Thymus (tissue), 11 donors: ENCODE measurements at regions not wholly inside any gene's neighbourhood (a gene's known extent, or its start where the extent isn't known, plus 50 kb on each side); places are given as distances from the start of the nearest gene placed in this dataset.
"Not testable (repeated sequence)": the region's sequence is repeated elsewhere in the genome, so short reads cannot be mapped to it uniquely, and the experiment has no call there.

Experiments used
- DNase-seq, 9 donors: peaks; one replicate each; pipeline ENCODE4 v3.0.0-alpha.2; 2013; ENCODE audit warnings: low spot score in 9 of 9, low read depth in 6 of 9, missing footprints in 1 of 9
- H3K27ac ChIP-seq, 2 donors: one replicate each; pipeline ENCODE4 v1.5.1; 2013; ENCODE audit warnings: control low read depth in 1 of 2, low read depth in 1 of 2, low read length in 1 of 2, mild to moderate bottlenecking in 1 of 2, moderate library complexity in 1 of 2
- H3K27me3 ChIP-seq, 2 donors: one replicate each; pipeline ENCODE4 v1.5.1; 2013; ENCODE audit warnings: low read length in 1 of 2; ENCODE audit not compliant: control insufficient read depth in 2 of 2, insufficient read depth in 1 of 2
- H3K36me3 ChIP-seq, 2 donors: one replicate each; pipeline ENCODE4 v1.5.1; 2013; ENCODE audit warnings: low read length in 1 of 2, mild to moderate bottlenecking in 1 of 2, moderate library complexity in 1 of 2; ENCODE audit not compliant: control insufficient read depth in 2 of 2, insufficient read depth in 2 of 2
- H3K4me1 ChIP-seq, 2 donors: one replicate each; pipeline ENCODE4 v1.5.1; 2013; ENCODE audit warnings: low read length in 2 of 2; ENCODE audit not compliant: control insufficient read depth in 2 of 2, insufficient read depth in 2 of 2
- H3K4me3 ChIP-seq, 2 donors: one replicate each; pipeline ENCODE4 v1.5.1; 2013; ENCODE audit warnings: low read length in 2 of 2, control low read depth in 1 of 2, mild to moderate bottlenecking in 1 of 2
- H3K9me3 ChIP-seq, 2 donors: one replicate each; pipeline ENCODE4 v1.5.1; 2013; ENCODE audit warnings: low read length in 1 of 2, mild to moderate bottlenecking in 1 of 2; ENCODE audit not compliant: control insufficient read depth in 2 of 2, insufficient read depth in 1 of 2
- WGBS: extraction: QIAGEN DNeasy Blood & Tissue Kit; methylation state at CpG from one replicate; pipeline ENCODE4 v1.1.7; 2013; 5-methylcytosine and 5-hydroxymethylcytosine counted together
- donor health status: healthy.

DNA sequence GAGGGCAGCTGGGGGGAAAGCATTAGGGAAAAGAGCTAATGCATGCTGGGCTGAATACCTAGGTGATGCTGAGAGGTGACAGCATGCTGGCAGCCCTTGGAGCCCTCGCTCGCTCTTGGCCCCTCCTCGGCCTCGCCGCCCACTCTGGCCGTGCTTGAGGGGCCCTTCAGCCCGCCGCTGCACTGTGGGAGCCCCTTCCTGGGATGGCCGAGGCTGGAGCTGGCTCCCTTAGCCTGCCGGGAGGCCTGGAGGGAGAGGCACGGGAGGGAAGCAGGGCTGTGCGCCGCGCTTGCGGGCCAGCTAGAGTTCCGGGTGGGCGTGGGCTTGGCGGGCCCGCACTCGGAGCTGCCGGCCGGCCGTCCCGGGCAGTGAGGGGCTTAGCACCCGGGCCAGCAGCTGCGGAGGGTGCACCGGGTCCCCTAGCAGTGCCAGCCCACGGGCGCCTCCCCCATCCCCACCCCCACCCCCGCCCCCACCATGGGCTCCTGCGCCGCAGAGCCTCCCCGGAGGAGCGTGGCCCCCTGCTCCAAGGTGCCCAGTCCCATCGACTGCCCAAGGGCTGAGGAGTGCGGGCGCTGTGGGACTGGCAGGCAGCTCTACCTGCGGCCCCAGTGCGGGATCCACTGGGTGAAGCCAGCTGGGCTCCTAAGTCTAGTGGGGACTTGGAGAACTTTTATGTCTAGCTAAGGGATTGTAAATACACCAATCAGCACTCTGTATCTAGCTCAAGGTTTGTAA is 1664.7 kb downstream of the BRINP3 start:
- not testable (repeated sequence) for H3K27me3 ChIP-seq, H3K4me1 ChIP-seq, H3K4me3 ChIP-seq, H3K27ac ChIP-seq, H3K36me3 ChIP-seq, DNase-seq, H3K9me3 ChIP-seq
- 98% methylated on average over 39 of the region's 39 CpGs for WGBS

DNA sequence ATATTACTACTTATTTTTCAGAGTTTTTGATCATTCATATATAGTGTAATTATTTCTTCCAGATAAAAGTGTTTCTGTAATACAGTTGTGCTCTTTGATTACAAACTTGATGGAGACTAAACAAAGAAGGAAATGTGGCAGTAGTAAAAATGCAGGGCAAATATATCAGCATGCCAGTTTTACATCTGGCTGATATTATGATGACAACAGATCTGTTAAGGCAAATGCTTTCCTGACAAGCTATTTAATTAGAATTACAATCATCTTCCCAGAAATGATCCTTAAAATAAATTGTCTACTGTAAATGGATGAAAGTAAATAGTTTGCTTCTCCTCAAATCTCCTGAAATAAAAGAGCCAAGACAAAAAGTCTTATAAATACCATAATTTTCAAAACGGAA is 1659.8 kb downstream of the BRINP3 start:
- no peak for DNase-seq
- H3K4me1 ChIP-seq, result no peaks in the 10 kb centered on the region
- H3K36me3 ChIP-seq, result no peaks in the 10 kb centered on the region

DNA sequence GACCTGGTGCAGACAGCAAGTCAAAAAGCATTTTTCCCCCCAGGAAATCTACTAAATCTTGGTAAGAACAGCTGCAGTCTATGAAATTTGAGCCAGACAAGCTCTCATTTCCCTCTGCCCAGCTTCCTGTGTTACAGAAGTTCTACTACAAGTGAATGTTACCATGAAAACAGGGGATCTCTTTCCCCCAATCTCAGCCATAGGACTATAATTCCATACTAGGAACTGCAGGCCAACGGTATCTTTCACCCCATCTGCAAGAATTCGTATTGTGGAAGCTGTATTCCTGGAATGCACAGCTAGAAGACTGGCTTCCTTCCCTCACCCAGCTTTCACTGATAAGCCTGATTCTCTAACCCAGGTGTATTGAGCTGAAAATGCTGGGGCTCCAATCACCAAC is 1655.4 kb downstream of the BRINP3 start:
- Histone ChIP-seq H3K4me1 (no peaks in the 10 kb centered on the region), H3K9me3 (no peaks in the 10 kb centered on the region), H3K27me3 (no peaks in the 10 kb centered on the region), H3K27ac (no peak overlapping the region), H3K36me3 (no peaks in the 10 kb centered on the region), H3K4me3 (no peak overlapping the region)
- WGBS, result 42% methylated on average over 2 of the region's 2 CpGs
- DNase-seq, result no peak

More for the DNA sequence above, 1659.8 kb downstream of the BRINP3 start:
- Histone ChIP-seq H3K9me3 (peaks cover 0 to 2% of the 10 kb centered on the region in 2 donors), H3K4me3 (no peak overlapping the region), H3K27ac (no peak overlapping the region), H3K27me3 (no peaks in the 10 kb centered on the region)
- WGBS, result 87% methylated on average over 1 of the region's 1 CpG

DNA sequence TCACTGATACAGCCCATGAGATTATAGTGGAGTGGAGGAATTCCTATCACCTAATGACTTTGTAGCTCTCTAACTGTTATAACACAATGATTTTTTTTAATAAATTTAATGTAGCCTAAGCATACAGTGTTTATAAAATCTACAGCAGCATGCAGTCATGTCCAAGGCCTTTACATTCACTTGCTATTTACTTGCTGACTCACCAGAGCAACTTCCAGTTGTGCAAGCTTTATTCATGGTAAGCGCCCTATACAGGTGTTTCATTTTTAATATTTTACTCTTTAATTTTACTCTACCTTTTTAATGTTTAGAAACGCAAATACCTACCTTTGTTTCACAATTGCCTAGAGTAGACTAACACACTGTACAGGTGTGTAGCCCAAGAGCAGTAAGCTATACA is 1652.2 kb downstream of the BRINP3 start:
- no peak for DNase-seq
- H3K27me3 ChIP-seq, result no peaks in the 10 kb centered on the region
- no peak overlapping the region for H3K27ac ChIP-seq
- no peaks in the 10 kb centered on the region for H3K9me3 ChIP-seq
- H3K4me1 ChIP-seq, result no peaks in the 10 kb centered on the region
- 97% methylated on average over 2 of the region's 2 CpGs for WGBS
- H3K36me3 ChIP-seq, result no peaks in the 10 kb centered on the region
- H3K4me3 ChIP-seq, result no peak overlapping the region

DNA sequence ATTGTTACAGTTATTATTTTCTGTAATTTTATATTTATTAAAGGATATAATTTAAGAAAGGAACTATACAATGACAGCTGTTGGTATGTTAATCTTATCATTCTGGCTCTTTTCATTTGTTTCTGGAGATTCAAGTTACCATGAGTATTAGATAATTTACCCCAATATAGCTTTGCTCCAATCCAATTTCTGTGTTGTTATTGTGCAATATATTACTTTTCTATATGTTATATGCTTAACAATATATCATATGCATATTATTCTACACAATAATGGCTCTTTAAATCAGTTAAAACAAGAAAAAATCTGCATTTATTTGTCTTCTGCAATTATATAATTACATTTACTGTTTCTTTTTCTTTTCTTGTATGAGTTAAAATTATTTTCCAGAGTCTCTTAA is 1650.9 kb downstream of the BRINP3 start:
- no peaks in the 10 kb centered on the region for H3K36me3 ChIP-seq
- no peak overlapping the region for H3K4me3 ChIP-seq
- H3K9me3 ChIP-seq, result no peaks in the 10 kb centered on the region
- no peaks in the 10 kb centered on the region for H3K4me1 ChIP-seq
- DNase-seq, result no peak
- no peaks in the 10 kb centered on the region for H3K27me3 ChIP-seq
- no peak overlapping the region for H3K27ac ChIP-seq

DNA sequence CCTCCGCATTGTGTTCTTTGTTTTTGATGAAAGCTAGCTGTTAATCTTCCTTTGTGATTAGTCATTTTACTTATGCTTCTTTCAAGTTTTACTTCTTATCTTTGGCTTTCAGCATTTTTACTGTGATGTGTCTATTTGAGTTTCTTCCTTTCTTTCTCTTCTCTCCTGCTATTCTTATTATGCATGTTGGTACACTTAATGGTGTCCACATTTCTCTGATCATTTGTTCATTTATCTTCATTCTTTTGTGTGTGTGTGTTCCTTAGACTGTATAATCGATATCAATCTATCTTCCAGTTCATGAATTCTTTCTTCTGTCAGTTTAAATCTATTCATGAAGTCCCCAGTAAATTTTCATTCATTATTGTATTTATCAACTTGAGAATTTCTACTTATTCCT is 1650.3 kb downstream of the BRINP3 start:
- Histone ChIP-seq H3K4me1 (no peaks in the 10 kb centered on the region), H3K9me3 (no peaks in the 10 kb centered on the region), H3K27ac (no peak overlapping the region), H3K36me3 (no peaks in the 10 kb centered on the region), H3K4me3 (no peak overlapping the region), H3K27me3 (no peaks in the 10 kb centered on the region)
- no peak for DNase-seq
- 93% methylated on average over 2 of the region's 2 CpGs for WGBS

DNA sequence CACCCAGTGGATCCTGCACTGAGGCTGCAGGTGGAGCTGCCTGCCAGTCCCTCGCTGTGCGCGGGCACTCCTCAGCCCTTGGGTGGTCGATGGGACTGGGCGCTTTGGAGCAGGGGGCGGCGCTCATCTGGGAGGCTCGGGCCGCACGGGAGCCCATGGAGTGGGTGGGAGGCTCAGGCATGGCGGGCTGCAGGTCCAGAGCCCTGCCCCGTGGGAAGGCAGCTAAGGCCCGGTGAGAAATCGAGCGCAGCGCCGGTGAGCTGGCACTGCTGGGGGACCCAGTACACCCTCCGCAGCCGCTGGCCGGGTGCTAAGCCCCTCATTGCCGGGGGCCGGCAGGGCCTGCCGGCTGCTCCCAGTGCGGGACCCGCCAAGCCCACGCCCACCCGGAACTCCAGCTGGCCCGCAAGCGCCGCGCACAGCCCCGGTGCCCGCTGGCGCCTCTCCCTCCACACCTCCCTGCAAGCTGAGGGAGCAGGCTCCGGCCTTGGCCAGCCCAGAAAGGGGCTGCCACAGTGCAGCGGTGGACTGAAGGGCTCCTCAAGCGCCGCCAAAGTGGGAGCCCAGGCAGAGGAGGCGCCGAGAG is 1636.5 kb downstream of the BRINP3 start:
- not testable (repeated sequence) for H3K27me3 ChIP-seq, DNase-seq, H3K9me3 ChIP-seq, H3K4me1 ChIP-seq, H3K27ac ChIP-seq, H3K4me3 ChIP-seq, H3K36me3 ChIP-seq
- WGBS, result 94% methylated on average over 40 of the region's 40 CpGs

DNA sequence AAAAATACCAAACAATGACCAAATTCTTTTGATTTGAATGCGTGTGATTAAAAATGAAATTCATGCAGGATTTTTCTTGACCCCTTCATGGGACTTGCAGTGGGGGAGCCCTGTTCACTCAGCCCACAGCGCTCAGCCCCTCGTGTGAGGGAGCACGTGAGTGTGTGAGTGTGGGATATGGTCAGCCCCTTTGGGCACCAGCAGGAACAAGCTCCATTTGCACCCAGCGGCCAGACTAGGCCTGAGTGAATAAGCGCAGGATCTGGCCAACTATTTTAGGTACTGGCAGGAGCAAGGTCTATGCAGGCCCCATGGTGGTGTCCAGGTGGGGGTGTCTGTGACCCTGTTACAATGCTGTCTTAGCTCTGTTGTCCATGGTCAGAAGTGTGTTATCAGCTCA is 1631.2 kb downstream of the BRINP3 start:
- whole genome bisulfite sequencing, result 95% methylated on average over 6 of the region's 6 CpGs
- Histone ChIP-seq H3K27ac (no peak overlapping the region), H3K9me3 (no peaks in the 10 kb centered on the region), H3K4me1 (no peaks in the 10 kb centered on the region), H3K4me3 (no peak overlapping the region), H3K36me3 (no peaks in the 10 kb centered on the region), H3K27me3 (no peaks in the 10 kb centered on the region)
- DNase-seq, result no peak

DNA sequence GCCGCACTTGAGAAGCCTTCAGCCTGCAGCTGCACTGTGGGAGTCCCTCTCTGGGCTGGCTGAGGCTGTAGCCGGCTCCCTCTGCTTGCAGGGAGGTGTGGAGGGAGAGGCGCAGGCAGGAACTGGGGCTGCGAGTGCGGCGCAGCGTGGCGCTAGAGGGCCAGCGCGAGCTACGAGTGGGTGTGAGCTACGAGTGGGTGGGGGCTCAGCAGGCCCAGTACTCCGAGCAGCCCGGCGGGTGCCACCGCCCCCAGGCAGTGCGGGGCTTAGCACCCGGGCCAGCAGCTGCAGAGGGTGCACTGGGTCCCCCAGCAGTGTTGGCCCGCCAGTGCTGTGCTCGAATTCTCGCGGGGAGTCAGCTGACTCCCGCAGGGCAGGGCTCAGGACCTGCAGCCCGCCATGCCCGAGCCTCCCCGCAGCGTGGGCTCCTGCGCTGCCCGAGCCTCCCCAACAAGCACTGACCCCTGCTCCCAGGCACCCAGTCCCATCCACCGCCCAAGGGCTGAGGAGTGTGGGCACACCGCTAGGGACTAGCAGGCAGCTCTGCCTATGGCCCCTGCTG is 1620.1 kb downstream of the BRINP3 start:
- DNase-seq, result no peak

More for the DNA sequence above, 1620.1 kb downstream of the BRINP3 start:
- 89% methylated on average over 31 of the region's 31 CpGs for WGBS
- Histone ChIP-seq H3K9me3 (peaks cover 0 to 15% of the 10 kb centered on the region in 2 donors), H3K4me1 (no peaks in the 10 kb centered on the region), H3K27ac (no peak overlapping the region), H3K36me3 (no peaks in the 10 kb centered on the region), H3K27me3 (no peaks in the 10 kb centered on the region), H3K4me3 (no peak overlapping the region)
